NCI-H1105 treated with DMSO at 0.1 percent for 48 hours (cell line): ENCODE measurements at regions not wholly inside any gene's neighbourhood (a gene's known extent, or its start where the extent isn't known, plus 50 kb on each side); places are given as distances from the start of the nearest gene placed in this dataset.

Source experiments
- DNase-seq: peaks from one replicate; lab custom pipeline; 2025; lab: John Stamatoyannopoulos, UW

DNA sequence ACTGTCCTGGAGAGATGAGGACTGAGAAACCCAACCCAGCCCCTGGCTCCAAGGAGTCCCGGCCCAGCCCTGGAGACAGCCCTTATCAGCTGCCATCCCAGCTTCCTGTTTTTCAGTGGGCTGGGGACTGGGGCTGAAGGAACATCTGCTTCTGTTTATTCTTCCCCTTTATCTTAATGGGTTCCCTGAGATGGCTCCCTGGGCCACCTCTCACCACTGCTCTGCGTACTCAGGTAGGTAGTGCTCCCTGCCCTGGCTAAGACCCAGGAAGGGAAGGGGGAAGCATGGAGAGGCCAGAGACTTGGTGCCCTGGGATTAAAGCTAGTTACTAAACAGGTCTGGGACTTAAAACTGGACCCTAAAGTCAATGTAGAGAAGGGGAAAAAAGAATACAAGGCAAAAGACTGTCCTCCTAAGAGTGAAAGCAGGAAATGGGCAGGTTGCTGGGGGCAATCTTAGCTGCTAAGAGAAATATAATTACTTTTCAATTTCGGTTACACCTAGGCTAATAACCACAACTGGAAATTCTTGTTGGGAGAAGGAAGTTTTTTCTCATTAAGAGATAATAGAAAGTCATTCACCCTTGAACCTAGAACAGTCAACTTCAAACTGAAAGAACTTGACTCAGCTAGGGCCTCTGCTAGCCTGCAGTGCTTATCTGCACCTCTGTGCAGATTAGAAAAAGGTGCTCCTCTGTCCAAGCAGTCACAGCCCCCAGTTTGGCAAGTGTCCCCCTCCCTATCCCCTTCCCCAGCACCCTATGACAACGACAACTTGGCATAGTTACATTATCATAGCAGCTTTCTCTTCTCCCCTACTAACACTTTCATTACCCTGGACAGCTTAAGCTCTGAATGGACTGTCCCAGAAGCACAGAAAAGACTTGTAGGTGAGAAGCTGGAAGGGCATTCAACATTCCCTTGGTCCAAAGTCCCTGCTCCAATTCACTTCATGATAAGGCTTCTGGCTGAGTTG lies 65.6 kb upstream of the KDM7A start:
- DNase-seq, result peak; percentile 29

DNA sequence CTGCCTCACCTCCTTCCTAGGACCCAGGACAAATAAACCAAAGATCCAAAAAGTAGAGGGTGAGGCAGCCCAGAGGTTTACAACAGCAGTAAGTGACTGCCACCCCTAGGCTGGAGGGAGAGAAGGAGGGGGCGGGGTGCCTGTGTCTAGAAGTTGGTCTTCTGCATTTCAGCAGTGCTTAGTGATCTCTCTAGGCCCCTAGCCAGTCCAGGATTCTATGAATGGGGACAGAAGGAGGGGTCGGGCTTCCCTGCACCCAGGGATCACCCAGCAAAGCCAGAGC lies 62.8 kb upstream of the KDM7A start:
- no peak for DNase-seq

DNA sequence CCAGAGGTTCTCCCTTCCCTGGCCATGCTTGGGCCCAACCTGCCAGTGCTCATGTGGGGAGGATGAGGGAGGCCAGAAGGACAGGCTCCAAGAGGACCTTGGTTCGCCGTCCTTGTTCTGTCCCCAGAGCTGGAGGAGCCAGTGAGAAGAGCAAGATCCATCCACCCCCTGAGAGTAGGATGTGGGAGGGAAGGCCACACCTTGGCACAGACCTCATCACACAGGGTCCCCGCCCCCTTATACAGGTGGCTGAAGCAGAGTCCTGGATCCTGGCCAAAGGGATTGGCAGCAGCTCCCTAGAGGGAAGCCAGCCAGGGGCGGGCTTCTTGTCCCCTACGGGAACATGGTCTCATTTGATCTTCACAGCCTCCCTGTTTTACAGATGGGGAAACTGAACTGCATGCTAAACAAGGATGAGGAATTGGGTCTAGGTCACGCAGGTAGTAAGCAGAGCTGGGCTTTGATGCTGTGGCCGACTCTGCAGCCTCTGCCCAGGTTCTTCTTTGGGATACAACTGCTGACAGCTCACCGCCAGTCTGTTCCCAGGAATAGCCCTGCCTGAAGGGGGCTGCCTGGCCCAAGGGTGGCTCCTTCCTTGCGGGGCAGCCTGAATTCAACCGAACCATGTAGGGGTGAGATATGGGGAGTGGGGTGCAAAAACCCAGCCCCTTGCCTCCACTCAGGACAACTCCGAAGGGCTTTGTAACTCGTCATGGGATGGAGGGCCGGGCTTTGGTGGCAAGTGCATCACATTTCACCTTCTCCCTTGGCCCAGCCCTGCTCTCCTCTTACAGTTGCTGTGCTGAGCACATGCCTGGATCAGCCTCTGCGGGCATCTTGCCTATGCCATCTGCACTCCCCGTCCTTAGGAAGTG lies 62.2 kb upstream of the KDM7A start:
- DNase-seq, result peak; percentile 96

DNA sequence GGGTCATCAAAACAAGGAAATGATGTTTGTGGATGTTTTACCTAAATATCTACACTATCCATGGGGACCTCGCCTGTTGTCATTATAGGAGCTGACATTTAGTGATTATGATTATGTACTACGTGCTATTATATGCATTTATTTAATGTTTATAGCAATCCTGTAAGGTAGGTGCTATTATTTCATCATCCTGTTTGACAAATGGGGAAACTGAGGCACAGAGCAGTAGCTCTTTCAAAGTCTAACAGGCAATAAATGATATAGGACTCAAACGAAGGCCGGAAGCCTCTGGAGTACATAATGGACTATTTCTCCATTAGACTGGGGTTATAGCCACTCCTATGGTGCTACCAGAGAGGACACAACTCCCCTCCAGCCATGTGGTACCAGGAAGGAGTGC lies 60.6 kb upstream of the KDM7A start:
- no peak for DNase-seq

DNA sequence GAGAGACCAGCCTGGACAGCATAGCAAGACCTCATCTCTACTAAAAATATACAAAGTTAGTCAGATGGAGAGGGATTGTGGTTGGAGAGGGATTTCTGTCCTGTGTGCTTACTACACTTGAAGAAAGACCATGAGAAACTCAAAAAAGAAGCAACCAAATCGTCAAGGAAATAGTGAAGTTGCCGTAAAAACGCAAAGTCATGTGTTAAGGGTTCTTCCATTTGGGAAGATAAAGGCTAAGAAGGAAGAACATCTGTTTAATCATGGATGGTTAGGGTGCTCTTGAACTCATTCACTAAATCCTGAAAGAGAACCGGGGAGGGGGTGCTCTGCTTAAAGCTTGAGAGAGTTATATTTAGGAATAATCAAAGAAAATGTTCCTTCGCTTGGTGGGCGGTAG lies 59.8 kb upstream of the KDM7A start:
- no peak for DNase-seq

DNA sequence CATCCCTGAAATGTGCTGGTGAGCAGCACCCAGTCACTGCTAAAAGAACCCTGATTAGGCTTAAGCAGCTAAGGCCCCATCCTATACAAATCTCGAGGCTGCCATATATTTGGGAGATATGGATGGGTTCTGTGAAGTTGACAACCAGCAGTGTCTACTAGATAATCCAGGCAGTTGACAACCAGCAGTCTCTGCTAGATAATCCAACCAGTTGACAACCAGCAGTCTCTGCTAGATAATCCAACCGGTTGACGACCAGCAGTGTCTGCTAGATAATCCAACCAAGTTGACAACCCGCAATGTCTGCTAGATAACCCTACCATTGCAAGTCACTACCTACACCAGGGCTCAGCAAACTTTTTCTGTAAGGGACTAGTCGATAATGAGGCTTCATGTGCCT lies 58.3 kb upstream of the KDM7A start:
- DNase-seq, result no peak

DNA sequence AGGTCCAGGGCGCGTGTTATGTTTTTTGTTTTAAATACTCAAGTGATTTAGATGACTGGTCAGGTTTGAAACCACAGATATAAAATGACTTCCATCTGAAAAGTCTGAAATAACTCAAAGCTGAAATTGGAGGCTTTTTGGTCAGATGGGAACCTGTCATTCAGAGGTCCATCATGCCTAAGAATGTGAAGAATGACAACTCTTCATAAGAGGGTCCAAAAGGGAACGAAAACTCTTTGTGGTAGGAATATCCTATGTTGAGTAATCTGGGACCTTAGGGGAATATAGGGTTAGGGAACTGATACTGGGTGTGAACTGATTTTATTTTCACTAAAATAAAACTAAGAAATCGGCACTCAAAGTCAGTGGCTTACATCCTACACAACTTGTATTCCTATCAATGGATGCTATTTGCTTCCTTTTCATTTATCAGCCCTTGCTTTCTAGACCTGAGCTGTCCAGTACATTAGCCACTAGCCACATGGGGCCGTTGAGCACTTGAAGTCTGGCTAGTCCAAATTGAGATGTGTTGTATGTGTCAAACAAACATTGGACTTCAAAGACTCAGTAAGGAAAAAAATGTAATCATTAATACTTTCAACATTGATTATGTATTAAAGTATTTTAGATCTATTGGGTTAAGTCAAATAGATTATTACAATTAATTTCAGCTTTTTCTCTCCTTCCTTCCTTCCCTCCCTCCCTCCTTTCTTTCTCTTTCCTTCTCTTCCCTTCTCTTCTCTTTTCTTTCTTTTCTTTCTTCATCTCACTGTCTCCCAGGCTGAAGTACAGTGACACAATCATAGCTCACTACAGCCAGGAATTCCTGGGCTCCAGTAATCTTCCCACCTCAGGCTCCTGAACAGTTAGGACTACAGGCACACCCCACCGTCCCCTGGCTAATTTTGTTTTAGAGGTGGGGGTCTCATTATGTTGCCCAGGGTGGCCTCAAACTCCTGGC lies 56.5 kb upstream of the KDM7A start:
- DNase-seq, result no peak

DNA sequence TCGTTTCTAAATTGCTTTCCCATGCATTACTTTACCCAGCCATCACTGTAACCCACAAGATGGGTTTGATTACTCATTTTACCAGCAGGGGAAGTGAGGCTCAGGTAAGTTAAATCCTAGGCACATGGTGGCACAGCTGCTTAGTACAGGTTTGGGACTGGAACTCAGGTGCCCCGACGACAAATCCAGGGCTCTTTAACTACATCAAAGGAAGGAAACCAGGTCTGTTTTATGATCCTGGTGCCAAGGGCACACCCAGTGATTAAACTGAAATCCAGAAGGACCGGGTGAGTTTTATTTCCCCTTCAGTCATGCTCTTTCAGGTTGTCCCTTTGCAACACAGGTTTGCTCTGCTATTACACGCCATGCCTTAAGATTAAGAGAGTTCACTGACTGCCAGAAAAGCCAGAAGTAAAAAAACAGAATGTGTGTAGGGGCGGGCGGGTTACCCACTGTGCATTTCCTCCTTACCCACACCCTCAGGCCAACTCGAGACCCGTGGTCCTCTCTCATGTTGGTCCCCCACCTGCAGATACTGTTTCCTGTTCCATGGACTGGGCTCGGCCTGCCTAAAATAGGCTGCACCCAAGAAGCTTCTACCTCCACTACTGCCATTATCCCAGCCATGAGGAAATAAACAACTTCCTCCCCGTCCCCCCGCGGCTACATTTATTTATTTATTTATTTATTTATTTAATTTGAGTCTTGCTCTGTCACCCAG lies 55.1 kb upstream of the KDM7A start:
- no peak for DNase-seq

DNA sequence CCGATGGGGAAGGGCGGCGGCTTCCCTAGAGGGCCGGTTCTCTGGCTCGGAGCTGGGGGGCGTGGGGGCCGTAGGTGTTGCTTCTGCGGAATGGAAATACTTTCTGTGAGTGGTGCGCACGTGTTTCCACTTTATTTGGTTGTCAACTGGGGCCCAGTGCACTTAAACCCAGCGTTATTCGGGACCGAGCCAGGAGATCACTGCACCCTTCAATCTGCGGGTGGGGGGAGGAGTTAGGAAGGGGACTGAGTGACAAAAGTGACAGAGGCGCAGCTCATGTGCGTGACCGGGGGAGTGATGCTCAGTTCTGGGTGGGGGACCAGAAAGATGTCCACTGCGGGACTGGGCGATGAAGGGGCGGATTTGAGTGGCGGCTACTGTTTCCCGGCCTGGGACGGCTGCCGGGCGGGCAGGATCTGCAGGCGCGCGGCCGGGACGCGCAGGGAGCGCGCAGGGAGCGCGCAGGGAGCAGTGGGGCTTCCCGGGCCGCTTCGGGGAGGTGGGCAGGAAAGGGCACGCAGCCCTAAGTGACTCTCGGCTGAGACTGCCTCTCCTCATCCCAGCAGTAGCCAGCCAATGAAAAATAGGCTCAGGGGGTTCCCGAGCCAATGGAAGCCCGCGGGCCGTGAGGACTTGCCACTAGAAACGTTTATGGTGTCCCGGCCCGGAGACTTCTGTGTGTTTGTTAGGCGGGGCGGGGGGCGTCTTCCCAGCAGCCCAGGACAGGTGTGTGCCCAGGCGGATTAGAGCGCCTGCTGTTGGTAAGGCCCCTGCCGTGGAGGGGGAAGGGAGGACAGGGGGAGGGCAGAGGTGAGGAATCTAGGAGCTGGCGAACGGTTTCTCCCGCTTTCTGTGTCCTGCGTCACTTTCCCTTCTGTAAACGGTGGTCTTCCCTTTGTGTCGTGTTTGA lies 54.3 kb upstream of the KDM7A start:
- peak; percentile 75 for DNase-seq

DNA sequence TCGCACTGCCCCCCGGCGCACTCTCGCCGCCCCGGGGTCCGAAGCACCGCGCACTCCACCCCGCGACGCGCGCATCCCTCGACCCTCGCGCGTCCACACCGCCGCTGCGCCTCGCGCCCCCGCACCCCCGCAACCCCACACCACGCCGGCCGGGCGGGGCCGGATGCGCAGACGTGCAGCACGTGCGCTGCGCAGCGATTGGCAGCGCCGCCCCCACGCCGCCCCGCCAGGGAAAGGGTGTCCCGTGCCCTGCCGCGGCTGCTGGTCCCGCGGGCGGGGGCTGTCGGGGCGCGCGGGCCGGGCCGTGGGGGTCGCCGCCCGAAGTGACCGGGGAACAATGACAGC lies 53.7 kb upstream of the KDM7A start:
- DNase-seq, result no peak

DNA sequence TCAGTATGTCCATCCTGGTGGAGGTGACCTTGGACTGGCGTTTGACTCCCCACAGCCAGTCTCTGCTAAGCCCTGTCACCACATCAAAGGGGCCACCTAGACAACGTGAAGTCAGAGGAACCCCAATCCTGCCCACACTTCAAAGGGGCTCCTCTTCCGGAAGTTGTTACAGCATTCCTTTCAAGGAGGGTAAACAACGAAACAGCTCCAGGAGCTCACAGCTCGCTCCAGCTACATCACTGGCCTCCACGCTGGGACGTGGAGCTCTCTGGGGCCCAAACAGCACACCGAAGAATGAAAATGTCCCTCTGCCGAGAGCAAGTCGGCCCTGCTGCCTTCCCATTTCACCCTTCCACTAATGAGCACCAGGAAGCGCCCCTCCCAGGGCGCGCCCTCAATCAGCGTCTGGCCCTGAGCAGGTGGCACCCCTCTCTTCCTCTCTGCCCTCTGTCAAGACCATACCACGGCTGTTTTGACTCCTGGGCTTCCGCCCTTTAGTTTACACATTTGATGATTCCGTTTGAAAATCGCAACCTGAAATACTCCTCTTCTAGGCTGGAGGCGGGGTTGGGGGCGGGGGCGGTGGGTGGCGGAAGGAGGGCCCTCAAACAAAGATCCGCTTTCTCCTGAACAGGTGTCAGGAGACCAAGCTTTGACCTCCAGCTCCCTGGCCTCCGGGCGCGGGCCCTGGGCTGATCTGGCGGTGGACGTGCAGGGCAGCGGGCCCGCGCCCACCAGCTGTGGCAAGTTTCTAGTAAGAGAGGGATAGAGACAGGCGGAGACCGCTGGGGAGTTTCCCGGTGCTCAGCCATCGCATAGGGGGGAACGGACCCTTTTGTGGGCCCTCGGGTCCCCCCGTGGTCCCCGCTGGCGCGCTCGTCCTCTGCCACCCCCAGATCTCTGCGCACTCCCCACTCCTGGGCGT lies 53.1 kb upstream of the KDM7A start:
- DNase-seq, result no peak

DNA sequence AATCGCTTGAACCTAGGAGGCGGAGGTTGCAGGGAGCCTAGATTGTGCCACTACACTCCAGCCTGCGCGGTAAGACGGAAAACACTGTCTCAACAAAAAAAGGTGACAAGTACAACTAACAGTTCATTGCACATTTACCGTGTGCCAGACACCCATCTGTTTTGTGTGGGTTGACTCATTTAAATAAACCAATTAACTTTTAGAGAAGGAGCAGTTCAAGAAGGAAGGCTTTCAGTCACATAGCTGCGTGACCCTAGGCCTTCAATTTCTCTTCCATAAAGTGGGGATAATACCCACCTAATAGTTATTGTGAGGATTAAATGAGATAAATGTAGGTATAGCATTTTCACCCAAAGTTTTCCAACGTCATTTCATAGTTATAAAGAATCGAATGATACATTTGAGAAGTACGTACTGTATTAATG lies 52.3 kb upstream of the KDM7A start:
- DNase-seq, result no peak
